Testis (tissue), 2 donors: ENCODE measurements at regions not wholly inside any gene's neighbourhood (a gene's known extent, or its start where the extent isn't known, plus 50 kb on each side); places are given as distances from the start of the nearest gene placed in this dataset.

ENCODE experiments used
- POLR2A ChIP-seq: fragments of 450-650 bp; IDR thresholded peaks from one replicate; pipeline ENCODE4 v1.6.1; 2017; ENCODE audit warnings: antibody characterized with exemption, mild to moderate bottlenecking, moderate library complexity
- TF ChIP-seq, protein P1 (sequence below), 3 experiments: fragments of 450-650 bp in 2 of 3; fragments of 200-600 bp in 1 of 3; sonication (generic) in 1 of 3; IDR thresholded peaks; one replicate each; pipeline ENCODE4 v1.5.1; 2016 to 2019; ENCODE audit warnings: antibody characterized with exemption in 3 of 3, mild to moderate bottlenecking in 2 of 3, moderate library complexity in 1 of 3

DNA sequence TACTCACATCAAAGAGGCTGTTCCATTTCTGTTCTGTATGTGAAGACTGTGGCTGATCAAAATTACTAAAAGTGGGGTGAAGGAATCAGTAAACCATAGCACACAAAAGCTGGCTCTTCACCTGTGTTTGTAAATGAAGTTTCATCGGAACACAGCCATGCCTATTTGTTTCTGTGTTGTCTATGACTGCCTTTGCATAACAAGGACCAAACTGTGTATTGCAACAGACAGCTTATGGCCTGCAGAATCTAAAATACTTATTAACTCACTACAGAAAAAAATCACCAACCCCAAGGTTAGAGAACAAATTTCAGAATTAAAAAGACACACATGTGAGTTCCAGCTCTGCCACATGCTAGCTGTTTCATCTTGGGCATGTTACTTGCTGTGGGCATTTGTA lies 163.9 kb downstream of the LYPLAL1 start:
- TF ChIP-seq, protein P1, sequence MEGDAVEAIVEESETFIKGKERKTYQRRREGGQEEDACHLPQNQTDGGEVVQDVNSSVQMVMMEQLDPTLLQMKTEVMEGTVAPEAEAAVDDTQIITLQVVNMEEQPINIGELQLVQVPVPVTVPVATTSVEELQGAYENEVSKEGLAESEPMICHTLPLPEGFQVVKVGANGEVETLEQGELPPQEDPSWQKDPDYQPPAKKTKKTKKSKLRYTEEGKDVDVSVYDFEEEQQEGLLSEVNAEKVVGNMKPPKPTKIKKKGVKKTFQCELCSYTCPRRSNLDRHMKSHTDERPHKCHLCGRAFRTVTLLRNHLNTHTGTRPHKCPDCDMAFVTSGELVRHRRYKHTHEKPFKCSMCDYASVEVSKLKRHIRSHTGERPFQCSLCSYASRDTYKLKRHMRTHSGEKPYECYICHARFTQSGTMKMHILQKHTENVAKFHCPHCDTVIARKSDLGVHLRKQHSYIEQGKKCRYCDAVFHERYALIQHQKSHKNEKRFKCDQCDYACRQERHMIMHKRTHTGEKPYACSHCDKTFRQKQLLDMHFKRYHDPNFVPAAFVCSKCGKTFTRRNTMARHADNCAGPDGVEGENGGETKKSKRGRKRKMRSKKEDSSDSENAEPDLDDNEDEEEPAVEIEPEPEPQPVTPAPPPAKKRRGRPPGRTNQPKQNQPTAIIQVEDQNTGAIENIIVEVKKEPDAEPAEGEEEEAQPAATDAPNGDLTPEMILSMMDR (IDR thresholded peaks at IDR 0.05), result no peak
- no peak for TF ChIP-seq POLR2A
